ENCODE measurements at regions not wholly inside any gene's neighbourhood (a gene's known extent, or its start where the extent isn't known, plus 50 kb on each side); places are given as distances from the start of the nearest gene placed in this dataset.

DNA sequence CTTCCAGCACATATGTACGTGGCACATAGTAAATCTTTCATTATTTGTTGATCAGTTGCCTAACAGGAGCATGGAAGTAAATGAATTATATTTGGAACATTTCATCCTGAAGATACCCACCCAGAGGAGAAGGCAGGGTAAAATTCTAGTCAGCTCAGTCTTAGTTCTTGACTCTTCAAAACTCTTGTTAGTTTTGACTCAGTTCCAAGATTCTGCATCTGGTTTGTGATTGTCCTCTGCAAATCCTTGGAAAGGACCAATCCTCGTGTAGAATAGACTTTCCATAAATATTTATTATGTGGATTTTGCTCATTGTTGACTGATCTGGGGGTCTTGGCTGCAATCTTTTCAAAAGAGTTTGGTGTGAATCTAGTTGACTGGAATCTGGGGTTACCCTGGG lies 257.5 kb upstream of the FAT1 start:
- H3K27me3 Mint-ChIP-seq: no peaks in the 10 kb centered on the region
- H2AFZ ChIP-seq (ENCODE audit: insufficient read depth, low read depth, low read length, poor library complexity, severe bottlenecking): no peak overlapping the region

GRCh38 chr4:186982160-186982559 lies 258.5 kb upstream of the FAT1 start:
- H3K36me3 ChIP-seq (replicated peaks in 1 of 2; ENCODE audit: control extremely low read depth in 1 of 2, control insufficient read depth in 1 of 2, extremely low read depth in 1 of 2, insufficient read depth in 2 of 2, low read length in 1 of 2): no peaks in the 10 kb centered on the region
- H3K79me2 ChIP-seq (ENCODE audit: control insufficient read depth, insufficient read depth, low read length): no peaks in the 10 kb centered on the region
- H3K27ac ChIP-seq (ENCODE audit: low read length in 2 of 2): no peak overlapping the region
- no peak overlapping the region for H3K4me3 Mint-ChIP-seq
- no peak overlapping the region for H3K4me2 ChIP-seq (replicated peaks; ENCODE audit: low read depth, low read length, poor library complexity, severe bottlenecking)
- H3K9me3 ChIP-seq (ENCODE audit: control extremely low read depth in 1 of 3, control insufficient read depth in 2 of 3, insufficient read depth in 1 of 3, low read length in 2 of 3): peaks cover 0 to 4% (median 0%) of the 10 kb centered on the region in 3 donors
- H3K9ac ChIP-seq (ENCODE audit: low read length): no peak overlapping the region
- intact Hi-C loops (cut with micrococcal nuclease): no loop called here
- no peaks in the 10 kb centered on the region for H3K27me3 ChIP-seq (replicated peaks in 1 of 4; ENCODE audit: control extremely low read depth in 1 of 4, control insufficient read depth in 3 of 4, insufficient read depth in 4 of 4, low read length in 3 of 4)
- H3K4me3 ChIP-seq (ENCODE audit: control extremely low read depth in 1 of 5, extremely low read depth in 1 of 5, insufficient read depth in 1 of 5, low read depth in 2 of 5, low read length in 4 of 5): no peak overlapping the region
- POLR2A ChIA-PET: no interaction called here
- no peak for TF ChIP-seq EZH2 (IDR thresholded peaks at IDR 0.05; ENCODE audit: borderline replicate concordance, insufficient read depth, low read depth, low read length, poor library complexity, severe bottlenecking)
- TF ChIP-seq, protein P1, sequence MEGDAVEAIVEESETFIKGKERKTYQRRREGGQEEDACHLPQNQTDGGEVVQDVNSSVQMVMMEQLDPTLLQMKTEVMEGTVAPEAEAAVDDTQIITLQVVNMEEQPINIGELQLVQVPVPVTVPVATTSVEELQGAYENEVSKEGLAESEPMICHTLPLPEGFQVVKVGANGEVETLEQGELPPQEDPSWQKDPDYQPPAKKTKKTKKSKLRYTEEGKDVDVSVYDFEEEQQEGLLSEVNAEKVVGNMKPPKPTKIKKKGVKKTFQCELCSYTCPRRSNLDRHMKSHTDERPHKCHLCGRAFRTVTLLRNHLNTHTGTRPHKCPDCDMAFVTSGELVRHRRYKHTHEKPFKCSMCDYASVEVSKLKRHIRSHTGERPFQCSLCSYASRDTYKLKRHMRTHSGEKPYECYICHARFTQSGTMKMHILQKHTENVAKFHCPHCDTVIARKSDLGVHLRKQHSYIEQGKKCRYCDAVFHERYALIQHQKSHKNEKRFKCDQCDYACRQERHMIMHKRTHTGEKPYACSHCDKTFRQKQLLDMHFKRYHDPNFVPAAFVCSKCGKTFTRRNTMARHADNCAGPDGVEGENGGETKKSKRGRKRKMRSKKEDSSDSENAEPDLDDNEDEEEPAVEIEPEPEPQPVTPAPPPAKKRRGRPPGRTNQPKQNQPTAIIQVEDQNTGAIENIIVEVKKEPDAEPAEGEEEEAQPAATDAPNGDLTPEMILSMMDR (IDR thresholded peaks at IDR 0.05): no peak
- H3K27ac Mint-ChIP-seq: no peak overlapping the region
- H4K20me1 ChIP-seq (ENCODE audit: control insufficient read depth, insufficient read depth, low read length, poor library complexity, severe bottlenecking): no peaks in the 10 kb centered on the region
- H3K9me3 Mint-ChIP-seq (ENCODE audit: insufficient read depth): peaks cover 2% of the 10 kb centered on the region
- CTCF ChIA-PET: no interaction called here
- no peaks in the 10 kb centered on the region for H3K27me3 Mint-ChIP-seq
- no peak for DNase-seq
- no peak overlapping the region for H2AFZ ChIP-seq (ENCODE audit: insufficient read depth, low read depth, low read length, poor library complexity, severe bottlenecking)
- no peaks in the 10 kb centered on the region for H3K4me1 Mint-ChIP-seq
- no peak for ATAC-seq (ENCODE audit: low read depth)
- whole genome bisulfite sequencing (ENCODE audit: insufficient coverage): 56% methylated on average over 4 of the region's 7 CpGs
- no peaks in the 10 kb centered on the region for H3K4me1 ChIP-seq (ENCODE audit: control insufficient read depth in 2 of 2, insufficient read depth in 2 of 2, low read length in 2 of 2)

More for the DNA sequence above, 257.5 kb upstream of the FAT1 start:
- DNase-seq: no peak
- peaks cover 2% of the 10 kb centered on the region for H3K9me3 Mint-ChIP-seq (ENCODE audit: insufficient read depth)
- H3K27ac Mint-ChIP-seq: no peak overlapping the region
- H3K79me2 ChIP-seq (ENCODE audit: control insufficient read depth, insufficient read depth, low read length): no peaks in the 10 kb centered on the region
- ChIA-PET POLR2A (no interaction called here), CTCF (no interaction called here)
- no CpG with 5 or more reads among the region's 2 CpGs for WGBS (ENCODE audit: insufficient coverage)
- H3K36me3 ChIP-seq (replicated peaks in 1 of 2; ENCODE audit: control extremely low read depth in 1 of 2, control insufficient read depth in 1 of 2, extremely low read depth in 1 of 2, insufficient read depth in 2 of 2, low read length in 1 of 2): no peaks in the 10 kb centered on the region
- no peak overlapping the region for H3K4me3 ChIP-seq (ENCODE audit: control extremely low read depth in 1 of 5, extremely low read depth in 1 of 5, insufficient read depth in 1 of 5, low read depth in 2 of 5, low read length in 4 of 5)
- TF ChIP-seq EZH2 (IDR thresholded peaks at IDR 0.05; ENCODE audit: borderline replicate concordance, insufficient read depth, low read depth, low read length, poor library complexity, severe bottlenecking): no peak
- TF ChIP-seq, protein P1 (IDR thresholded peaks at IDR 0.05): no peak
- no peak overlapping the region for H3K9ac ChIP-seq (ENCODE audit: low read length)
- no peaks in the 10 kb centered on the region for H3K4me1 Mint-ChIP-seq
- H3K27ac ChIP-seq (ENCODE audit: low read length in 2 of 2): no peak overlapping the region
- no peak overlapping the region for H3K4me2 ChIP-seq (replicated peaks; ENCODE audit: low read depth, low read length, poor library complexity, severe bottlenecking)
- H3K9me3 ChIP-seq (ENCODE audit: control extremely low read depth in 1 of 3, control insufficient read depth in 2 of 3, insufficient read depth in 1 of 3, low read length in 2 of 3): peaks cover 0 to 4% (median 0%) of the 10 kb centered on the region in 3 donors
- H3K4me1 ChIP-seq (ENCODE audit: control insufficient read depth in 2 of 2, insufficient read depth in 2 of 2, low read length in 2 of 2): no peaks in the 10 kb centered on the region
- H3K27me3 ChIP-seq (replicated peaks in 1 of 4; ENCODE audit: control extremely low read depth in 1 of 4, control insufficient read depth in 3 of 4, insufficient read depth in 4 of 4, low read length in 3 of 4): no peaks in the 10 kb centered on the region
- intact Hi-C loops (cut with micrococcal nuclease): no loop called here
- H4K20me1 ChIP-seq (ENCODE audit: control insufficient read depth, insufficient read depth, low read length, poor library complexity, severe bottlenecking): no peaks in the 10 kb centered on the region
- no peak overlapping the region for H3K4me3 Mint-ChIP-seq
- ATAC-seq (ENCODE audit: low read depth): no peak

Measured in B cell (primary cell).